ENCODE measurements at regions not wholly inside any gene's neighbourhood (a gene's known extent, or its start where the extent isn't known, plus 50 kb on each side); places are given as distances from the start of the nearest gene placed in this dataset.

- no peak for TF ChIP-seq EP300 (IDR thresholded peaks at IDR 0.05)
- no peak for TF ChIP-seq CTCF (IDR thresholded peaks at IDR 0.05)
These were observed 62.2 kb upstream of the PRKG1 start for GRCh38 chr10:51012073-51012472.
